K562 (cell line): ENCODE measurements at regions not wholly inside any gene's neighbourhood (a gene's known extent, or its start where the extent isn't known, plus 50 kb on each side); places are given as distances from the start of the nearest gene placed in this dataset.

Experiments used
- ATAC-seq: fragments of 200-7000 bp; cut with Tn5 transposase; 3 replicates; pipeline ENCODE4 v1.9.1; 2020; ENCODE audit warnings: moderate library complexity
- BruUV-seq: library from RNA; stranded (reverse); fragments of 400-500 nt; replicated peaks from 2 replicates; lab custom pipeline; 2021; lab: Mats Ljungman, UMichigan
- CTCF ChIA-PET: fragments of 300-600 bp; formaldehyde crosslinking; extraction: SDS; loops from one replicate; lab custom pipeline; 2021; ENCODE audit warnings: low intra/inter-chr PET ratio; lab: Yijun Ruan, JAX
- POLR2A ChIA-PET: fragments of 300-600, 350-650 bp; sonication (Branson Sonifier 250); formaldehyde crosslinking; extraction: SDS; loops from one replicate; lab custom pipeline; 2021; ENCODE audit warnings: antibody characterized with exemption, inconsistent platforms; lab: Yijun Ruan, JAX
- DNase-seq, 4 experiments: peaks; one replicate each; pipeline versions ENCODE4 v3.0.0 to v3.0.0-alpha.2; 2011 to 2018; ENCODE audit warnings: low spot score in 3 of 4, mixed read lengths in 3 of 4; ENCODE audit errors: extremely low read depth in 1 of 4
- FAIRE-seq: peaks from 2 replicates; lab custom pipeline; 2011; peaks lifted over from hg19 to GRCh38; lab: Jason Lieb, UNC
- H2AFZ ChIP-seq: 2 replicates; pipeline ENCODE4 v1.6.0; 2011; ENCODE audit warnings: low read depth, low read length, control low read depth, inconsistent platforms
- H3K27ac ChIP-seq: fragments of 200-600 bp; 3 replicates; pipeline ENCODE4 v1.8.0; 2011; ENCODE audit warnings: low read depth, mild to moderate bottlenecking, control low read depth, inconsistent platforms, low read length, moderate library complexity, mixed read lengths; ENCODE audit errors: extremely low read depth
- H3K27me3 ChIP-seq, 2 experiments: fragments of 300-600 bp in 1 of 2; 2 replicates in 1 of 2; 3 replicates in 1 of 2; pipeline versions ENCODE4 v1.6.0 to v1.8.0; 2011; ENCODE audit warnings: inconsistent platforms in 2 of 2, low read length in 2 of 2, mild to moderate bottlenecking in 1 of 2, mixed read lengths in 1 of 2, moderate library complexity in 1 of 2; ENCODE audit not compliant: control insufficient read depth in 2 of 2, insufficient read depth in 2 of 2
- H3K36me3 ChIP-seq: fragments of 300-600 bp; 3 replicates; pipeline ENCODE4 v1.8.0; 2011; ENCODE audit warnings: mild to moderate bottlenecking, low read length, inconsistent platforms; ENCODE audit not compliant: control insufficient read depth, insufficient read depth
- H3K4me1 ChIP-seq, 2 experiments: fragments of 200-600 bp in 1 of 2; replicated peaks in 1 of 2; 2 replicates in 1 of 2; 3 replicates in 1 of 2; pipeline versions ENCODE4 v1.5.1 to v1.8.0; 2011; ENCODE audit warnings: inconsistent platforms in 2 of 2, low read length in 2 of 2, mild to moderate bottlenecking in 1 of 2, mixed read lengths in 1 of 2, moderate library complexity in 1 of 2; ENCODE audit not compliant: control insufficient read depth in 2 of 2, insufficient read depth in 2 of 2
- H3K4me2 ChIP-seq: 2 replicates; pipeline ENCODE4 v1.6.1; 2011; ENCODE audit warnings: low read length, control low read depth, inconsistent platforms, mixed read lengths; ENCODE audit not compliant: insufficient read depth
- H3K4me3 ChIP-seq: fragments of 200-600 bp; sonication (generic), shearing (Covaris generic); 2 replicates; pipeline ENCODE4 v1.5.1; 2016; ENCODE audit warnings: control low read depth, inconsistent platforms
- H3K79me2 ChIP-seq: fragments of 200-600 bp; 3 replicates; pipeline ENCODE4 v1.8.0; 2011; ENCODE audit warnings: low read length, inconsistent platforms; ENCODE audit not compliant: control insufficient read depth, insufficient read depth
- H3K9ac ChIP-seq, 2 experiments: 2 replicates each; pipeline versions ENCODE4 v1.6.0 to v1.6.1; 2011; ENCODE audit warnings: low read depth in 2 of 2, low read length in 2 of 2, control low read depth in 1 of 2, inconsistent platforms in 1 of 2, mild to moderate bottlenecking in 1 of 2, mixed read lengths in 1 of 2; ENCODE audit not compliant: insufficient read depth in 1 of 2
- H3K9me1 ChIP-seq: one replicate; pipeline ENCODE4 v1.6.0; 2011; ENCODE audit warnings: inconsistent platforms, mild to moderate bottlenecking, low read length, moderate library complexity; ENCODE audit not compliant: control insufficient read depth, insufficient read depth
- H3K9me3 ChIP-seq: replicated peaks from 2 replicates; pipeline ENCODE4 v1.5.1; 2011; ENCODE audit warnings: low read depth, low read length, inconsistent platforms; ENCODE audit not compliant: control insufficient read depth, insufficient read depth
- H4K20me1 ChIP-seq: replicated peaks from 2 replicates; pipeline ENCODE4 v1.6.1; 2011; ENCODE audit warnings: low read length, inconsistent platforms, mixed read lengths; ENCODE audit not compliant: control insufficient read depth, insufficient read depth
- CSDE1 ChIP-seq, 2 experiments: fragments of 450-650 bp; IDR thresholded peaks; 2 replicates each; pipeline ENCODE4 v1.6.1; 2016; ENCODE audit warnings: mild to moderate bottlenecking in 1 of 2
- ELF2 ChIP-seq: fragments of 250-450 bp; sonication (Bioruptor Pico); IDR thresholded peaks from 2 replicates; pipeline ENCODE4 v1.5.0; 2021; ENCODE audit warnings: mild to moderate bottlenecking
- FOXM1 ChIP-seq, 2 experiments: fragments of 450-650 bp in 1 of 2; sonication (generic) in 1 of 2; formaldehyde crosslinking in 1 of 2; IDR thresholded peaks; 2 replicates each; pipeline versions ENCODE4 v1.6.1 to v1.9.0; 2017 to 2022; ENCODE audit warnings: low read depth in 2 of 2, mild to moderate bottlenecking in 2 of 2, missing genetic modification reagents in 1 of 2, moderate library complexity in 1 of 2
- HDAC2 ChIP-seq: fragments of 450-650 bp; IDR thresholded peaks from 2 replicates; pipeline ENCODE4 v1.6.1; 2016; ENCODE audit warnings: mild to moderate bottlenecking
- HDAC3 ChIP-seq: fragments of 450-650 bp; IDR thresholded peaks from 2 replicates; pipeline ENCODE4 v1.6.1; 2018; ENCODE audit warnings: borderline replicate concordance, mild to moderate bottlenecking, moderate library complexity; ENCODE audit not compliant: partially characterized antibody
- HIVEP1 ChIP-seq: fragments of 250-450 bp; sonication (Bioruptor Pico); IDR thresholded peaks from 2 replicates; pipeline ENCODE4 v1.4.0; 2020; ENCODE audit warnings: mild to moderate bottlenecking
- HSF4 ChIP-seq: fragments of 250-450 bp; sonication (Bioruptor Pico); IDR thresholded peaks from 2 replicates; pipeline ENCODE4 v2.1.2; 2022; ENCODE audit warnings: mild to moderate bottlenecking, moderate library complexity, borderline replicate concordance
- NELFE ChIP-seq: IDR thresholded peaks from 2 replicates; pipeline ENCODE4 v1.6.1; 2011; ENCODE audit warnings: mild to moderate bottlenecking; ENCODE audit not compliant: insufficient read depth, insufficient read length
- PHF21A ChIP-seq: fragments of 450-650 bp; IDR thresholded peaks from 2 replicates; pipeline ENCODE4 v1.6.1; 2017; ENCODE audit warnings: low read depth, borderline replicate concordance
- TCF7L2 ChIP-seq: fragments of 150-350 bp; IDR thresholded peaks from 2 replicates; pipeline ENCODE4 v1.6.1; 2016; ENCODE audit warnings: low read depth, mild to moderate bottlenecking, low read length, moderate library complexity
- WGBS: fragments of 100-300 bp; shearing (Covaris generic); methylation state at CpG from one replicate; pipeline ENCODE4 v1.1.6; 2016; ENCODE audit warnings: low coverage, mixed read lengths; ENCODE audit not compliant: insufficient coverage; ENCODE audit errors: missing lambda C conversion rate; 5-methylcytosine and 5-hydroxymethylcytosine counted together
- in situ Hi-C: fragments of 300-500 bp; cut with MboI; formaldehyde crosslinking; loops from 4 replicates; pipeline ENCODE4 v1.15.0; 2018; ENCODE audit warnings: inconsistent platforms, mixed read lengths
- intact Hi-C: fragments of 100-400 bp; cut with micrococcal nuclease; formaldehyde crosslinking; loops from 2 replicates; pipeline ENCODE4 v1.14.2; 2022
- TF ChIP-seq, protein P1 (sequence below), 2 experiments: fragments of 450-650 bp; conservative IDR thresholded peaks; 2 replicates each; pipeline ENCODE4 v1.6.1; 2017; ENCODE audit warnings: mild to moderate bottlenecking in 2 of 2, moderate library complexity in 2 of 2
- TF ChIP-seq, protein P2 (sequence below), 2 experiments: IDR thresholded peaks in 1 of 2; conservative IDR thresholded peaks in 1 of 2; 2 replicates each; pipeline ENCODE4 v1.6.1; 2016; ENCODE audit warnings: low read depth in 2 of 2, mild to moderate bottlenecking in 1 of 2, missing compliant biosample characterization in 1 of 2, missing genetic modification characterization in 1 of 2, moderate library complexity in 1 of 2

DNA sequence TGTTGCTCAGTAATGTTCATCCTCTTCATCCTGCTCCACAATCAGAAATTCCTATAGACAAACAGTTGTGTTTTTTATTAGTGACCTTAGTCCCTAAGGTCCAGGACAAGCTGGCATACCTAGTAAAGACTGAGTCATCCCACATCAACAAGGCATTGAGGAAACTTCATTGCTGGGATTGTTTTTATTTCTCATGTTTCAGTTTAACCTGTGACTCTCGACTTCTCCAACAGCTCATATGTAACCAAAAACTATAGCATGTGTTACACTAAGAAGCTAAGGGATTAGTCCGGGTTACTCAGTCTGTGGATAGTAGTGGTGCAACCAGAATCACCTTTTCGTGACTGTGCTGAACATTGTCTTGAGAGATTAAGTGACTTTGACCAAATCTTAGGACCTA lies 292.1 kb downstream of the RDH14 start:
- FAIRE-seq: no peak
- H3K9ac ChIP-seq: no peak overlapping the region
- in situ Hi-C loops: no loop called here
- no peaks in the 10 kb centered on the region for H3K4me1 ChIP-seq
- no peaks in the 10 kb centered on the region for H3K36me3 ChIP-seq
- H3K4me3 ChIP-seq: no peak overlapping the region
- BruUV-seq: no TSS peak
- no peaks in the 10 kb centered on the region for H3K79me2 ChIP-seq
- no peaks in the 10 kb centered on the region for H3K9me1 ChIP-seq
- intact Hi-C loops: no loop called here
- peaks cover 2% of the 10 kb centered on the region; the same call in 1 of the 2 replicates for H3K9me3 ChIP-seq
- CTCF ChIA-PET: no interaction called here
- H2AFZ ChIP-seq: no peak overlapping the region
- H3K27ac ChIP-seq: no peak overlapping the region
- no peak for ATAC-seq
- no peak overlapping the region for H3K4me2 ChIP-seq
- TF ChIP-seq HSF4 (CRISPR knock-in tag) (no peak), HIVEP1 (CRISPR knock-in tag) (no peak), PHF21A (no peak), NELFE (no peak), HDAC3 (no peak), ELF2 (no peak), CSDE1 (IDR thresholded peaks at IDR 0.05) (no peak), HDAC2 (no peak), FOXM1 (IDR thresholded peaks at IDR 0.05; ENCODE audit: low read depth) (no peak), FOXM1 (CRISPR knock-in tag; IDR thresholded peaks at IDR 0.05; ENCODE audit: low read depth) (no peak), TCF7L2 (no peak)
- TF ChIP-seq, protein P1, sequence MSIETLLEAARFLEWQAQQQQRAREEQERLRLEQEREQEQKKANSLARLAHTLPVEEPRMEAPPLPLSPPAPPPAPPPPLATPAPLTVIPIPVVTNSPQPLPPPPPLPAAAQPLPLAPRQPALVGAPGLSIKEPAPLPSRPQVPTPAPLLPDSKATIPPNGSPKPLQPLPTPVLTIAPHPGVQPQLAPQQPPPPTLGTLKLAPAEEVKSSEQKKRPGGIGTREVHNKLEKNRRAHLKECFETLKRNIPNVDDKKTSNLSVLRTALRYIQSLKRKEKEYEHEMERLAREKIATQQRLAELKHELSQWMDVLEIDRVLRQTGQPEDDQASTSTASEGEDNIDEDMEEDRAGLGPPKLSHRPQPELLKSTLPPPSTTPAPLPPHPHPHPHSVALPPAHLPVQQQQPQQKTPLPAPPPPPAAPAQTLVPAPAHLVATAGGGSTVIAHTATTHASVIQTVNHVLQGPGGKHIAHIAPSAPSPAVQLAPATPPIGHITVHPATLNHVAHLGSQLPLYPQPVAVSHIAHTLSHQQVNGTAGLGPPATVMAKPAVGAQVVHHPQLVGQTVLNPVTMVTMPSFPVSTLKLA (conservative IDR thresholded peaks at IDR 0.05): no peak
- TF ChIP-seq, protein P2, sequence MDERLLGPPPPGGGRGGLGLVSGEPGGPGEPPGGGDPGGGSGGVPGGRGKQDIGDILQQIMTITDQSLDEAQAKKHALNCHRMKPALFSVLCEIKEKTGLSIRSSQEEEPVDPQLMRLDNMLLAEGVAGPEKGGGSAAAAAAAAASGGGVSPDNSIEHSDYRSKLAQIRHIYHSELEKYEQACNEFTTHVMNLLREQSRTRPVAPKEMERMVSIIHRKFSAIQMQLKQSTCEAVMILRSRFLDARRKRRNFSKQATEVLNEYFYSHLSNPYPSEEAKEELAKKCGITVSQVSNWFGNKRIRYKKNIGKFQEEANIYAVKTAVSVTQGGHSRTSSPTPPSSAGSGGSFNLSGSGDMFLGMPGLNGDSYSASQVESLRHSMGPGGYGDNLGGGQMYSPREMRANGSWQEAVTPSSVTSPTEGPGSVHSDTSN (CRISPR knock-in tag; IDR thresholded peaks at IDR 0.05; ENCODE audit: low read depth): no peak
- TF ChIP-seq, protein P2 (tag; conservative IDR thresholded peaks at IDR 0.05; ENCODE audit: low read depth): no peak
- no peaks in the 10 kb centered on the region for H4K20me1 ChIP-seq
- no peak for DNase-seq
- no peaks in the 10 kb centered on the region for H3K27me3 ChIP-seq
- 0% methylated on average over 3 of the region's 3 CpGs for WGBS
- POLR2A ChIA-PET: no interaction called here
